Right atrium auricular region (tissue), 2 donors: ENCODE measurements at regions not wholly inside any gene's neighbourhood (a gene's known extent, or its start where the extent isn't known, plus 50 kb on each side); places are given as distances from the start of the nearest gene placed in this dataset.
"Not testable (repeated sequence)": the region's sequence is repeated elsewhere in the genome, so short reads cannot be mapped to it uniquely, and the experiment has no call there.

Source experiments
- DNase-seq: peaks from one replicate; pipeline ENCODE4 v3.0.0-alpha.2; 2019; ENCODE audit warnings: low spot score
- H3K27ac ChIP-seq, 2 donors: fragments of 200-600 bp; sonication (generic); 1 replicate in 1 of 2; 2 replicates in 1 of 2; pipeline ENCODE4 v1.5.1; 2016 to 2019
- H3K27me3 ChIP-seq, 2 donors: fragments of 200-600 bp; sonication (generic); one replicate each; pipeline versions ENCODE4 v1.5.1 to v1.6.0; 2017 to 2019
- H3K36me3 ChIP-seq: fragments of 200-600 bp; sonication (generic); one replicate; pipeline ENCODE4 v1.5.1; 2016
- H3K4me1 ChIP-seq, 2 donors: fragments of 200-600 bp; sonication (generic); one replicate each; pipeline versions ENCODE4 v1.5.1 to v1.6.0; 2017 to 2019
- H3K4me3 ChIP-seq, 2 donors: fragments of 200-600 bp; sonication (generic); 1 replicate in 1 of 2; 2 replicates in 1 of 2; pipeline ENCODE4 v1.5.1; 2017 to 2019; ENCODE audit warnings: mild to moderate bottlenecking in 1 of 2, moderate library complexity in 1 of 2
- H3K9me3 ChIP-seq, 2 donors: fragments of 200-600 bp; sonication (generic); one replicate each; pipeline ENCODE4 v1.5.1; 2019
- TF ChIP-seq, protein P1 (sequence below), 2 donors: fragments of 200-600 bp; sonication (generic); IDR thresholded peaks; one replicate each; pipeline ENCODE4 v1.5.1; 2019; ENCODE audit warnings: antibody characterized with exemption in 2 of 2

DNA sequence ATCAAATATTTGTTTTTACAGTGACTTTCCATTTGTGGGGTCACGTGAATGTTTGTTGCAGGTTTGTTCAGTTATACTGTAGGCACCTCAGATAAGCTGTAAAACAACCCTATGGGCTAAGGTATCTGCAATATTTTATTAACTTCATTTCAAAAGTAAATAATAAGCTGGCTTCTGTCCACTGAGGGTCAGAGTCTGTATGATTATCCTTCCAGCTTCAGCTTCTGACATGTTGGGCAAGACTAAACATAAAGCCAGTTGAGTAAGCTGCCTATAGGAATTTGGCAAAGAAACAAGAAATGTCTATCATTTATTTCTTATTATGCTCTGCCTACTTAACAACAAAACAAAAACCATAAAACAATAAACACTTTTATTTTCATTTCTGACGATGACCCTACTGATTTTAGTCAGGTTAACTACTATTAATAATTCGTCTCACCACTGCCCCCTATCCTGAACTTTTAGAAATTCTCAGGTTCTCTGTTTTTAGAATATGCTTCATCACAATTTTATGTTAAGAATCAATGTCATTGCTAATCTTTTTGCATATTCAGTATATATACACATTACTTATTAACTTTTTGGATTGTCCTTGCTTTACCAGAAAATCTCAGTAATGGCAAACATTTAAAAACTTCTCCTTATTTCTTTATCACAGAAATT is 413.6 kb upstream of the ADAMTSL1 start:
- TF ChIP-seq, protein P1, sequence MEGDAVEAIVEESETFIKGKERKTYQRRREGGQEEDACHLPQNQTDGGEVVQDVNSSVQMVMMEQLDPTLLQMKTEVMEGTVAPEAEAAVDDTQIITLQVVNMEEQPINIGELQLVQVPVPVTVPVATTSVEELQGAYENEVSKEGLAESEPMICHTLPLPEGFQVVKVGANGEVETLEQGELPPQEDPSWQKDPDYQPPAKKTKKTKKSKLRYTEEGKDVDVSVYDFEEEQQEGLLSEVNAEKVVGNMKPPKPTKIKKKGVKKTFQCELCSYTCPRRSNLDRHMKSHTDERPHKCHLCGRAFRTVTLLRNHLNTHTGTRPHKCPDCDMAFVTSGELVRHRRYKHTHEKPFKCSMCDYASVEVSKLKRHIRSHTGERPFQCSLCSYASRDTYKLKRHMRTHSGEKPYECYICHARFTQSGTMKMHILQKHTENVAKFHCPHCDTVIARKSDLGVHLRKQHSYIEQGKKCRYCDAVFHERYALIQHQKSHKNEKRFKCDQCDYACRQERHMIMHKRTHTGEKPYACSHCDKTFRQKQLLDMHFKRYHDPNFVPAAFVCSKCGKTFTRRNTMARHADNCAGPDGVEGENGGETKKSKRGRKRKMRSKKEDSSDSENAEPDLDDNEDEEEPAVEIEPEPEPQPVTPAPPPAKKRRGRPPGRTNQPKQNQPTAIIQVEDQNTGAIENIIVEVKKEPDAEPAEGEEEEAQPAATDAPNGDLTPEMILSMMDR (IDR thresholded peaks at IDR 0.05) = no peak

DNA sequence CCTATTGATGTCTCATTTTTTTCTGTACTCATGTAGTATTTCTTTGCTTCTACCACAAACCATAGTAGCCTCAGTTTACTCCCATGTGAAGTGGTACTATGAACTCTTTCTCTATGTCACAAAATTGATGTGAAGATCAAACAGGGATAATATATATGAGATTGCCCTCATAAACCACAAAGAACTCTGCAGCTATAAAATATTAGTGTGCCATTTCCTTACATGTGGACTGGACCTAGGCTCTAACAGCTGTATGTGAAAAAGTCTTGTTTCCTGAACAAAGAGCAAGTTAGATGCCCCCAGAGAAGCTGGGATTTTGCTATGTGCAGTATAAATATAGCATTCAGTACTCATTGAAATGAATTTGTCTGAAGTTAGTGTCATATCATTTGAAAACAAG is 412.6 kb upstream of the ADAMTSL1 start:
- TF ChIP-seq, protein P1 (IDR thresholded peaks at IDR 0.05) = no peak
- Histone ChIP-seq H3K4me1 (no peaks in the 10 kb centered on the region), H3K36me3 (no peaks in the 10 kb centered on the region), H3K4me3 (no peak overlapping the region), H3K27me3 (no peaks in the 10 kb centered on the region), H3K9me3 (no peaks in the 10 kb centered on the region), H3K27ac (no peak overlapping the region)
- no peak for DNase-seq

More for the DNA sequence above, 413.6 kb upstream of the ADAMTSL1 start:
- H3K27me3 ChIP-seq = no peaks in the 10 kb centered on the region
- DNase-seq = no peak
- no peaks in the 10 kb centered on the region for H3K9me3 ChIP-seq
- H3K27ac ChIP-seq = no peak overlapping the region
- no peaks in the 10 kb centered on the region for H3K36me3 ChIP-seq
- no peak overlapping the region for H3K4me3 ChIP-seq
- H3K4me1 ChIP-seq = no peaks in the 10 kb centered on the region

DNA sequence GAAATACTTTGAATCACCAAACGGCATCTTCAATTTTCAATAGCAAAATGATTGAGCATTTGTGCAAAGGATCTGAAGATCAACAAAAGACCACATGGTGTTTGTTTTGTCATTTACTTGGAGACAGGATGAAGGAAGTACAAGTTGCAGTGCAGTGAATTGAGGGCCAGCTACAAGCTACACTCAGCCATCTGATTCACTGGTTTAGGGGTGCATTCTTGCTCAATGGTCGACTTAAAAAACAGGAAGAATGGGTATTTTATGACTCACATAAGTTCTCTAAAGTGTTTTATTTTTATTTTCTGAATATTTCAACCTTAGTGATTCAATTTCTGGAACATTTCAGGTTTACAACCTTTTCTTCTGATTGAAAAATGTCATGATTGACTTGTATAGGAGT is 412.1 kb upstream of the ADAMTSL1 start:
- H3K27me3 ChIP-seq = no peaks in the 10 kb centered on the region
- no peaks in the 10 kb centered on the region for H3K4me1 ChIP-seq
- no peaks in the 10 kb centered on the region for H3K9me3 ChIP-seq
- no peak overlapping the region for H3K4me3 ChIP-seq
- no peak for DNase-seq
- H3K36me3 ChIP-seq = no peaks in the 10 kb centered on the region
- H3K27ac ChIP-seq = no peak overlapping the region
- TF ChIP-seq, protein P1 (IDR thresholded peaks at IDR 0.05) = no peak

DNA sequence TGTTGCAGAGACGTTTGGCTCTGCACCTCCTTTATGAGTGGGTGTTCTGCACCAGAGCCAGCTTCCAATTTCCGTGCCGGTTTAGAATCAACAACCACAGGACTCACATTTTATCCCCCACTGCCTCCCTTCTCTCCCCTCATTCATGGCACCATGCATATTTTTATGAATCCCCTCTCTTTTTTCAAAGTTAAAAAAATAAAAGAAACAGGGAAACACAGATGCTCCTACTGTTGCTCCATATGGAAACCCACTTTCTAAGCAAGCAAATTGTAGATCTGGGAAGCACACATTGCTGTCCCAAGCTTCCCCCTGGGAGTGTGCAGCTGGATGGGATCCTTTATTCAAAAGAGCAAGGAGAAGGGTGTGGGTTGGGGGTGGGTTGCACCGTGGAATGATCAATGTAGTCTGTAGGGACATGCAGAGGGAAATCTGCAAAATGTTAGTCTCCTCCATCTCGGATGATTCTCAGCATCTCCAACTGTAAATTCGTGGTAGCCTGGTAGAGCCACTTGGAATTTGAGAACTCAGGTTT is 410.0 kb upstream of the ADAMTSL1 start:
- TF ChIP-seq, protein P1 (IDR thresholded peaks at IDR 0.05) = no peak
- Histone ChIP-seq H3K4me3 (no peak overlapping the region), H3K9me3 (no peaks in the 10 kb centered on the region), H3K27me3 (no peaks in the 10 kb centered on the region), H3K27ac (no peak overlapping the region), H3K36me3 (no peaks in the 10 kb centered on the region), H3K4me1 (no peaks in the 10 kb centered on the region)
- DNase-seq = no peak

DNA sequence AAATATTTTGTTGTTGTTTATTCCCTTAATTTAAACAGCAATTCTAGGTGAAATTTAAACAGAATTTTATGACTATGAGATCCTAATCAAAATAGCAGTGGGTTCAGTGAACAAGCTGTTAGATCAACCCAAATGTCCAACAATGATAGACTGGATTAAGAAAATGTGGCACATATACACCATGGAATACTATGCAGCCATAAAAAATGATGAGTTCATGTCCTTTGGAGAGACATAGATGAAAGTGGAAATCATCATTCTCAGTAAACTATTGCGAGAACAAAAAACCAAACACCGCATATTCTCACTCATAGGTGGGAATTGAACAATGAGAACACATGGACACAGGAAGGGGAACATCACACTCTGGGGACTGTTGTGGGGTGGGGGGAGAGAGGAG is 407.3 kb upstream of the ADAMTSL1 start:
- H3K4me1 ChIP-seq, H3K9me3 ChIP-seq, H3K4me3 ChIP-seq, H3K27ac ChIP-seq, H3K36me3 ChIP-seq, DNase-seq, H3K27me3 ChIP-seq: not testable (repeated sequence)

DNA sequence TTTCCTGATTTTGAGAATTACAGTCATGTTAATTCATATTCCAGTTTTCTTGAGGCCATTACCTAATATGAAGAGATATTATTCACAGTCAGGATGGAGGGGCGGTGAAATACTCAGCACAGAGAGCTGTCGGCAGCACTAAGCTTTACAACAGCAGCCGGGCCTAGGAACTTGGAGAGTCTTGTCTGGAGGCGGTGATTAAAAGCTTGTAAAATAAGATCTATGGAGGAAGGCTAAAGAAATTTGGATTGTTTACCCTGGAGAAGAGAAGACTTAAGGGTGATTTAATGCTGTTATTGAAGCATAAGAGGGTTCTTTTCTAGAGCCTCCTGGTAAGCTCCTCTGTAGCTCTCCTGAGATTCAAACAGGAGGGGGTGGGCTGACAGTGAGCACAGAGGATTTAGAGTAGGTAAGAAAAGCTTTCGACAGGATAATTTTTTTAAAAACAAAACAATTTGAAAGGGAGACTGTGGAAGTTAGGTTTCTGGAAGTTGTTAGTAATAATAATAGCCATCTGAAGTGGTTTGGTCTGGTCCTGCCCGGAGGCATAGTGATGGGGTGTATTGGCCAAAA is 406.3 kb upstream of the ADAMTSL1 start:
- DNase-seq = no peak
- H3K4me3 ChIP-seq = no peak overlapping the region
- H3K9me3 ChIP-seq = no peaks in the 10 kb centered on the region
- no peaks in the 10 kb centered on the region for H3K4me1 ChIP-seq
- no peaks in the 10 kb centered on the region for H3K27me3 ChIP-seq
- TF ChIP-seq, protein P1 (IDR thresholded peaks at IDR 0.05) = no peak
- no peaks in the 10 kb centered on the region for H3K36me3 ChIP-seq
- no peak overlapping the region for H3K27ac ChIP-seq
